SIG-M5 treated with dmso at 0.1 percent for 504 hours (cell line): ENCODE measurements at regions not wholly inside any gene's neighbourhood (a gene's known extent, or its start where the extent isn't known, plus 50 kb on each side); places are given as distances from the start of the nearest gene placed in this dataset.
A peak's percentile ranks its signal among the peaks of the same experiment; 100 is the strongest.

Source experiments
- DNase-seq: peaks from one replicate; lab custom pipeline; 2025; ENCODE audit not compliant: unreplicated experiment; lab: John Stamatoyannopoulos, UW

GRCh38 chr3:106018929-106019550, 150.2 kb upstream of the CBLB start:
- DNase-seq = peak; percentile 24

DNA sequence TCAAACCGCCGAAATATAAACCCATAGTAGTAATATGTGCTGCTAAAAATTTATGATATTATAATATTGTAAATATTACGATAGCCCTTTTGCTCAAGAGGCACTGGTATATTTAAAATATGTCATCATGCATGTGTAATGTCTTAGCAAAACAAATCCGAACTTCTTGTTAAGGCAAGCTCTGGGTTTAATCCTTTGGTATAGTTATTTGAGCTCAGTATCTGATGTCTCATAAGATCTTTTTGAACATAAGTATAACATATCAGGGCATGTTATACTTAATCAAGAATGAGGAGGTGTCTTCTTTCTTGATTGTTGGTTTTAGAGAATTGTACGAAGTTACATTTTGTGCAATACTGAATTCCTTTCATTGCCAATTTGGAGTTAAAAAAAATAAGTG, 154.1 kb upstream of the CBLB start:
- DNase-seq = no peak

DNA sequence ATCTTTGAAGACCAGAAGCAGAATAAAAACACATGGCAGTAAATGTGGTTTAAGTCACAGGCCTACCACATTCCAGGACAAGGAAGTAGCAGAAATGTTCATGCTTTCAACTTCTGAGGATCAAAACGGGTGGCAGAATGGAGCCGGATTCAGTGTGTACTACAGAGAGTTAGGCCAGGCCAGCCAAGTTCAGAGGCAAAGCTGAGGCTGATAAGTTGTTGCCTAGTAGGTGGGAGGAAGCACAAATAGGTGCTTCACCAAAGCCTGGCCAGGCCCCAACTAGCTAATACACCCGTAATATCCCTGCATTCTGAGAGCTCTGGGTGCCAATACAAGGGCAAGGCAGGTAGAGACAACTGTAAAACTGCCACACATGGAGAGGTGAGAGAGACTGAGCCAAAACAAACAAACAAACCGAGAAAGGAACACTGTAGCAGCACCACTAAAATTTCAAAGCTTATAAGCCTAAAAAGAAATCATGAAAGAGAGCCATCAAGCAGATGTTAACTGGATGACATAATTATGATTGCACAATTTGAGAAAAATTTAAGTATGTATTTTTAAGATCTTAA, 156.4 kb upstream of the CBLB start:
- DNase-seq = no peak

DNA sequence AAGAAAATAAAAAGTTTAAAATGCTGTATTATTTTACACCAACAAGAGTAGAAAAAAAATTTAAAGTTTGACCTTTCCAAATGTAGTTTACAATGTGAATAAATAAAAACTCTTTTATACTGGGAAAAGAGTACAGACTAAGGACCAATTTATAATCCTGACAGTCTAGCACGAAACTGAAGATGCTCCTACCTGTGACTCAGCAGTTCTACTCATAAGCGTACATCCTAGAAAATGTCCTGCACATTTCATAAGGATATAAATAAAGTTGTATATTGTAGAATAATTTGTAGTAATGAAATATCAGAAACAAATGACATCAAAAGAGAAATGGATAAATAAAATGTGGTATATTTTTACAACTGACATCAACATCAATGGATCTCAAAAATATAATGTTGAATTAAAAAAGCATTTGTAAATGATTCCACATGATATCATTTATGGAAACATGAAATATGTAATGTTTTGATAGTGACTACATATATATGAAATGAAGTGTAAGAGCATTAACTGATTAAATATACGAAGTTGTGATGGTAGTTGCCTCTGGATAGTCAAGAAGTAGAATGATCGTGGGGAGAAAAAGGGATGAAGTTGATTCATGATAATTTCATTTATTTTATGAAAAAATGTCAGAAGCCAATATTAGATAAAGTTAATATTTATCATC, 161.3 kb upstream of the CBLB start:
- no peak for DNase-seq

DNA sequence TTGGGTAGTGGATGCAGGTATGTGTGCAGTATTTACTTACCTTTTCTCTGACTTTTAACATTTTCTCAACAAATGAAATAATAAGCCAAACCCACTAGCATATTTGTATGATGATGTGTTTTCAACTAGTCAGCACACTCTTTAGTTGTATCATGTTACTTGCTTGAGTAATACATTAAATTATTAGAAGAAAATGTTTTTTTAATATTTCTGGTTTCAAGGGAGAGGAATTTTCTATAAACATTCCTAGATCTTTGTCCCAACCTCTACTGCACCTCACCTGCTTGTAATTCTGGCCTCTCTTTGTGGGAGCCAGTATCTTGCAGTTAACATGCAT, 161.8 kb upstream of the CBLB start:
- DNase-seq = no peak

DNA sequence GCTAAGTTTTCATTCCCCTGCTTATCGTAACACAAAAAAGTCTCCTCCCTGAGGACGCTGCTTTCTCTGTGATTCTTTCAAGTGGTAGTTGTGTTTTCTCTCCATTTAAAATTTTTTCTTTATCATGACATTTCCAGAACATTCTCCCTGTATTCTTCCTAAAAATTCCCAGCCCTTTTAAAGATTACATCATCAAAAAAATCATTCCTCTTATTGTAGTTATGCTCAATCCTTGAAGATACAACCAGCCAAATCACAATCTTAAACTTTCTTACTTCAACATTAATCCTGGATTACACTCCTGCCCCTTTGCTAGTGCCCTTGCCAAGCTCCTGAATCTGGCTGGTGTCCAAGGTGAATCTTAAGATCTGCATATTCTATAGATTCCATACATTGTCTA, 163.7 kb upstream of the CBLB start:
- no peak for DNase-seq

DNA sequence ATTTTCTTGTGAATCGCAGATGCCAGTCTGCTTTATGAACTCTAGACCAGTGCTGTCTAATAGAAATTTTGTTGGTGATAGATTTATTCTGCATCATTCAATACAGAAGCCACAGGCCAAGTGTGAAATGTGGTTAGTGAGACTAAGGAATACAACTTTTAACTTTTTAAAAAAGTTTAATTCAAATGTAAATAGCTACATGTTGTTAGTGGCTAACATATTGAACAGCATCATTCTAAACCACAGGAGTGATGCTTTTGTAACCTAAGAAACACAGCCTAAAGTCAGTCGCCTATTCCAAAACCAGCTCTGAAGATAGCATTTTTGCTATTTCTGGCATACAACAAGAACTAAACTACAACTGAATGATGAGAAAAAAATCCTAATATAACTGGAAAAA, 164.8 kb upstream of the CBLB start:
- DNase-seq = no peak

DNA sequence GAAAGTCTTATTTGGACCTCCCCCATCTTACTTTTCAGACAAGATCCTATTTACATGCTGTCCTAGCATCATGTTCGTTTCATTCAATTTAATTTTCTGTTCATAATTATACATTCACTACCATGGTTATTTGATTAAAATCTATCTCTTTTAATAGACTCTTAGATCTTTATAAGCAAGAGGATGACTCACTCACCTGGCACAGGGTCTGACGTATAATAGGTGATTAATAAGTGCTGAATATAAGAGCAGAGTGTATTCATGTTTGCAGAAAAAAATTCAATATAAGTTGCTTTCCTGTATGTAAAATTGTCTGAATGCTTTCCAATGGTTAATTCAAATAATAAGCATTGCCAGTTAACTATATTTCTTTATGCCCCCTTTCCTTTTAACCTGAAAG, 165.5 kb upstream of the CBLB start:
- no peak for DNase-seq

DNA sequence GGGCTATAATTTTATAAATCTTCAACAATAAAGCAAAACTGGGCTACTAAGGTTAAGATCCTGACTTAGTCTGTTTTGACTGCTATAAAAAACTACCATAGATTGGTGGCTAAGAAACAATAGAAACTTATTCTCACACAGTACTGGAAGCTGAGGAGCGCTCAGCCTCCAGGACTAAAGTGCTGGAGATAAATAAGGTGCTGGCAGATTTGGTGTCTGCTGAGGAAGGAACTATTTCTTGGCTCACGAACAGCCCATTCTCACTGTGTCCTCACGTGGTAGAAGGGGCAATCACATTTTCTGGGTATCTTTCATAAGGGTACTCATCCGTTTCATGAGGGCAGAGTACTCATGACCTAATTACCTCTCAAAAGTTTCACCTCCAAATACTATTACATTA, 166.8 kb upstream of the CBLB start:
- no peak for DNase-seq

DNA sequence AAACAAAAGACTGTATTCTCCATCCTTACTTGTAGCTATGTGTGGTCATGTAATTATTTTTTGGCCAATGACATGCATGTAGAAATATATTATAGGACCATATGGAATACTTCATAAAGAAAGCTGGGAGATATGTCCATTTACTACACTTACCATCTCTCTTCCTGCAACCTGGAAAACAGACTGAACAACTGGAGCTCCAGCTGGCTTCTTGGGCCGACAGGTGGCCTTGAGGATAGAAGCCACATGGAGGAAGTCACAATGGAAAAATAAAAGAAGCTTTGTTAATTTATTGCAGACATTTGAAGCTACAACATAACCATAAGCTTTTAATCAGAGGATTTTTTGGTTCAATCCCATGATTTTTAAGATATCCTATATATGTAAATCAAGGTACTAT, 167.9 kb upstream of the CBLB start:
- no peak for DNase-seq

DNA sequence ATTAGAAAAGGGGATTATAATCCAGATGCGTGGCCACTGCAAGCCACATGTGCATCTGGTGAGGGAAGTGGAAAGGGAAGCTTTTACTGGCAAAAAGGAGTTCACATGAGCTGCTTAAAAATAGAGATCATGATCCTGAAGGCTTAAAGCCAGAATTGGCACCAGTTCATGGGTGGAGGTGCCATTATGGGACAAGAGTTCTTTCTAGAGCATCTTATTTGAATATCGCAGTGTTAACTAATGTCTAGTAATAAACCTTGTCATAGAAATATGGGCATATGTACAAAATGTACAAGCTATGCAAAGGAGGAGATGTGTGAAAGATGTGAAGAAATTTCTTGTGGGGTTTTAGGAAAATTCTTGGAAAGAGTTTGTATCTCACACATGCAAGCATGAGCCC, 178.4 kb upstream of the CBLB start:
- no peak for DNase-seq

DNA sequence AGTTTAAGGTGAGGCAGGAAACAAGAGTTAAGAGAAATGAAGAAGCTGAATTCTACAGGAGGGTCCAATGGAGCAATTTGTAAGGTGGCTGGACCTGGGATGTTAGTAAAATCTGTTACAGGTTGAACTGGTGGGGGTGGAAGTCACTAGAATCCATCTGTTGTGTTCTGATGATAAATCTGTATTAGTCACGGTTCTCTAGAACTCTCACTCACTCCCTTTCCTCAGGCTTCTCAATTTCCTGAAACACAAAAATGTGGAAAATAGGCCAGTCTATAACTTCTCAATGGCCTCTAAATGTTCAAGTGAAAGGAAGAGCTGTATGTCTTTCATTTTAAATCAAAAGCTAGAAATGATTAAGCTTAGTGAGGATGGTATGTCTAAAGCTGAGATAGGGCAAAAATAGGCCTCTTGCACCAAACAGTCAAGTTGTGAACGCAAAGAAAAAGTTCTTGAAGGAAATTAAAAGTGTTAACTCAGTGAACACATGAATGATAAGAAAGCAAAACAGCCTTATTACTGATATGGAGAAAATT, 180.2 kb upstream of the CBLB start:
- no peak for DNase-seq

DNA sequence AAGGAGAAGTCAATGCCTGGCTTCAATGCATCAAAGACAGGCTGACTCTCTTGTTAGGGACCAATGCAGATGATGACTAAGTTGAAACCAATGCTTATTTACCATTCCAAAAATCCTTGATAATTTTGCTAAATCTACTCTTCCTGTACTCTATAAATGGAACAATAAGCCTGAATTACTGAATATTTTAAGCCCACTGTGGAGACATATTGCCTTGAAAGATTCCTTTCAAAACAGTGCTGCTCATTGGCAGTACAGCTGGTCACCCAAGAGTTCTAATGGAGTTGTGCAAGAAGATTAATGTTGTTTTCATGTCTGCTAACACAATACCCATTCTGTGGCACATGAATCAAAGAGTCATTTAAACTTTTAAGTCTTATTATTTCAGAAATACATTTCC, 181.0 kb upstream of the CBLB start:
- no peak for DNase-seq

DNA sequence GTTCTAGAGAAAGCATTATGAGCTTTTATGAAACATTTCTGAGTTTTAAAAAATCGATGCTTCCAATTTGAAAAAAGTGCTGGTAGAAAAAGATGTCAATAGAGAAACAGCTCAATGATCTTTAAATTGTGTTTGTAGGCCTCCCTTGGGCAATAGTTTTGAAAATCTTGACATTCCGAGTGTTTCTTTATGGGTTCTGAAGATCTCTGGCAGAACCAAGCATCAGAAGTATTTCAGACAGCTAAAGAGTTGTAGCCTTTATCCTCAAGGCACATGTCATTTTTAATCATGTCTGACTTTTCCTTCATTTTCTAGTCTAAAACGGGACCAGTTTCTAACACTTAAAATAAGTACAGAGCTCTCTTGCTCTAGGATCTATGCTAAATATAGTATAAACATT, 188.1 kb upstream of the CBLB start:
- DNase-seq = no peak

DNA sequence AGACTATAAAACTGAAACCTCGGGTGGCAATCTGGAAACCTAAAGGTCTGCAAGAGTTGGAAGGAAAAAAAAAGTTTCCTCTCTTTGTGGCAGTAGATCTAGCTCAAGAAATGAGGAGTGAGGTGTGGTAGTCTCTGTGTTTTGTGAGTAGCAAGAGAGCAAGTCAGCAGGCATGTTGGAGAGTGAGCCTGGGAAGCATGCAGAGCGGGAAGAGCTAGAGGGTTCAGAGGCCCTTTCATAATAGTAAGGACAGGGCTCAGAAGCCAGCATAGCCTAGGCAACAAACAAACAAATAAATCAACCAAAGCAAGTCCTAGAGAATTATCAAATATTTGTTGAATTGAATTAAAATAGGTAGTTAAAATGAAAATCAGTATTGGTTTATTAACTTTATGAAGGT, 189.7 kb upstream of the CBLB start:
- DNase-seq = no peak

DNA sequence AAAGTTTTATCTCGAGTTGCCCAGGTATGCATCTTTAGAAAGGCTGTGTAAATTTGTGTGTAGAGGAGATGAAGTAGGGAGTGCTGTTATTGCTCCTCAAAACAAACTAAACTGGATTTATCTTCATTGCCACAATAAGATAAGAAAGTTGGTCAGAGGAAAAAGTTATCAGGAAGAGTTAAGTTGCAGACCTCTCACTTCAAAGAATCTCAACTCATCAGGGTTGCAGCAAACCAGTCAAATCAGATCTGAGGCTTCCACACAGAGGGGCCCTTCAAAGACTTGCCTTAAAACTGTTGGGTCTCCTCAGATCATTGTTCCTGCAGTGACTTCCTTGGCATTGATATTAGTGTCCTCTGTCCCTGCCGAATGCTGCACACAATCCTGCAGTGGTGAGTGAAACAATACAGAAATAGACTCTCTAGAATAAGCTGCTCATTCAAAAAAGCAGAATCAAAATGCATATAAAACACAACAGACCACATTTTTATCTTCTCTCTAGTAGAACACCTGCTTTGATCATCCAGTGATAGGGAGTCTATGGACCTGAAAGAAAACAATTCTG, 191.2 kb upstream of the CBLB start:
- no peak for DNase-seq

- no peak for DNase-seq
Observed at GRCh38 chr3:106063909-106064308, 195.1 kb upstream of the CBLB start.

- no peak for DNase-seq
Observed at GRCh38 chr3:106065831-106066230, 197.0 kb upstream of the CBLB start.

DNA sequence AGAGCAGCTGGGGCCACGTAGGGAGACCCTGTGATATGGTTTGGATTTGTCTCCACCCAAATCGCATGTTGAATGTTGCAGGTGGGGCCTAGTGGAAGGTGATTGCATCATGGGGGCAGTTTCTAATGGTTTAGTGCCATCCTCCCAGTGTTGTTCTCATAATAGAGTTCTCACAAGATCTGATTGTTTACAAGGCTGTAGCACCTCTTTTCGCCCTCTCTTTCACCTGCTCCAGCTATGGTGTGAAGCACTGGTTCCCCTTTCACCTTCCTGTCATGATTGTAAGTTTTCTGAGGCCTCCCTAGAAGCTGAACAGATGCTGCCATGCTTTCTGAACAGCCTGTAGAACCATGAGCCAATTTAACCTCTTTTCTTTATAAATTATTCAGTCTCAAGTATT, 198.9 kb upstream of the CBLB start:
- no peak for DNase-seq

- no peak for DNase-seq
Observed at GRCh38 chr3:106068381-106068780, 199.6 kb upstream of the CBLB start.

DNA sequence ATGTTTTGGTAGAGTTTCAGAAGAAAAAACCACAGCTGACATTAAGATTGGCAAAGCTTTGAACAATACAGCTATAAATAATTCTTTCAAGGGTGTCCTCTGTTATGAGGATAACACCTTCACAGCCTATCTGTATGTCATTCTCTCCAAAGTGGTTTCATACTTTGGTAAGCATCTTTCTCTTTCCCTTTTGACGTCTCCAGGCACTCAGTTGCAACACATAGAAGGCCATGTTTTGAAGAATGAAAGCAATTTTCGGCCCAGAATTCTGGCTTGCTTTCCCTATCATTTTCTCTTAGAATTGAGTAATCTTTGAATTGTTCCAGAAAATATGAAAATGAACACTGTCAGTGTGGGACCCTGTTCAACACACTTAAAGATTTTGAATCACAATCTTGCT, 200.0 kb upstream of the CBLB start:
- no peak for DNase-seq

GRCh38 chr3:106070187-106070586, 201.4 kb upstream of the CBLB start:
- DNase-seq = no peak
